Left ventricle myocardium inferior (tissue), 1 donor: ENCODE measurements at regions not wholly inside any gene's neighbourhood (a gene's known extent, or its start where the extent isn't known, plus 50 kb on each side); places are given as distances from the start of the nearest gene placed in this dataset.

Experiments used
- DNase-seq: peaks from one replicate; pipeline ENCODE4 v3.0.0-alpha.2; 2020
- H3K27ac ChIP-seq: fragments of 200-600 bp; replicated peaks from 2 replicates; pipeline ENCODE4 v1.8.0; 2021
- H3K27me3 ChIP-seq: fragments of 200-600 bp; 2 replicates; pipeline ENCODE4 v1.8.0; 2021; ENCODE audit warnings: low read depth
- H3K36me3 ChIP-seq: fragments of 200-600 bp; 2 replicates; pipeline ENCODE4 v1.8.0; 2021
- H3K4me1 ChIP-seq: fragments of 200-600 bp; 2 replicates; pipeline ENCODE4 v1.8.0; 2021
- H3K4me3 ChIP-seq: fragments of 200-600 bp; 2 replicates; pipeline ENCODE4 v1.8.0; 2021; ENCODE audit warnings: mild to moderate bottlenecking, moderate library complexity
- H3K9me3 ChIP-seq: fragments of 200-600 bp; replicated peaks from 2 replicates; pipeline ENCODE4 v1.8.0; 2021
- intact Hi-C: fragments of 100-400 bp; cut with micrococcal nuclease; formaldehyde crosslinking; loops from one replicate; pipeline ENCODE4 v1.11.0; 2022
- TF ChIP-seq, protein P1 (sequence below): fragments of 200-600 bp; IDR thresholded peaks from 2 replicates; pipeline ENCODE4 v1.8.0; 2021; ENCODE audit warnings: antibody characterized with exemption, mild to moderate bottlenecking, borderline replicate concordance
- donor health status: DM: no; HTN: yes; CAD: no; lungs with severe emphysema.

DNA sequence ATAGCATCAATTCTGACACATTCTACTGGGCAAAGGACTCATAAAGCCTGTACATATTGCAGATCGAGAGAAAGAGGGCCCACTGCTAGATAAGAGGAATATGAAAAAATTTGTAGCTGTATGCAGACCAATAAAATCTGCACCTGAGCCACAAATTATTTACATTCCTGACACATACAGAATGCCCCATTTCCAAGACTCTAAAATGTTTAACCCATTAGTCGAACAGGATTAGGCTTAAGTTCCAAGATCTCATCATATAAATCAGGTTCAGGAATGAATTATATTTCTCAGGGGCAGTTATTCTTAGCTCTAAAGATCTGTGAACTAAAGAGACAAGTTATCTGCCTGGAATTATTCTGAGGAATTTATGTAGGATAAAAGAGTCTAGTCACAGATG is 1615.8 kb downstream of the ARAP2 start:
- no peak for DNase-seq
- Histone ChIP-seq H3K27ac (no peak overlapping the region), H3K36me3 (no peaks in the 10 kb centered on the region), H3K9me3 (peaks cover 25% of the 10 kb centered on the region), H3K27me3 (no peaks in the 10 kb centered on the region), H3K4me1 (no peaks in the 10 kb centered on the region), H3K4me3 (no peak overlapping the region)
- TF ChIP-seq, protein P1, sequence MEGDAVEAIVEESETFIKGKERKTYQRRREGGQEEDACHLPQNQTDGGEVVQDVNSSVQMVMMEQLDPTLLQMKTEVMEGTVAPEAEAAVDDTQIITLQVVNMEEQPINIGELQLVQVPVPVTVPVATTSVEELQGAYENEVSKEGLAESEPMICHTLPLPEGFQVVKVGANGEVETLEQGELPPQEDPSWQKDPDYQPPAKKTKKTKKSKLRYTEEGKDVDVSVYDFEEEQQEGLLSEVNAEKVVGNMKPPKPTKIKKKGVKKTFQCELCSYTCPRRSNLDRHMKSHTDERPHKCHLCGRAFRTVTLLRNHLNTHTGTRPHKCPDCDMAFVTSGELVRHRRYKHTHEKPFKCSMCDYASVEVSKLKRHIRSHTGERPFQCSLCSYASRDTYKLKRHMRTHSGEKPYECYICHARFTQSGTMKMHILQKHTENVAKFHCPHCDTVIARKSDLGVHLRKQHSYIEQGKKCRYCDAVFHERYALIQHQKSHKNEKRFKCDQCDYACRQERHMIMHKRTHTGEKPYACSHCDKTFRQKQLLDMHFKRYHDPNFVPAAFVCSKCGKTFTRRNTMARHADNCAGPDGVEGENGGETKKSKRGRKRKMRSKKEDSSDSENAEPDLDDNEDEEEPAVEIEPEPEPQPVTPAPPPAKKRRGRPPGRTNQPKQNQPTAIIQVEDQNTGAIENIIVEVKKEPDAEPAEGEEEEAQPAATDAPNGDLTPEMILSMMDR, result no peak
- intact Hi-C loops, result no loop called here

DNA sequence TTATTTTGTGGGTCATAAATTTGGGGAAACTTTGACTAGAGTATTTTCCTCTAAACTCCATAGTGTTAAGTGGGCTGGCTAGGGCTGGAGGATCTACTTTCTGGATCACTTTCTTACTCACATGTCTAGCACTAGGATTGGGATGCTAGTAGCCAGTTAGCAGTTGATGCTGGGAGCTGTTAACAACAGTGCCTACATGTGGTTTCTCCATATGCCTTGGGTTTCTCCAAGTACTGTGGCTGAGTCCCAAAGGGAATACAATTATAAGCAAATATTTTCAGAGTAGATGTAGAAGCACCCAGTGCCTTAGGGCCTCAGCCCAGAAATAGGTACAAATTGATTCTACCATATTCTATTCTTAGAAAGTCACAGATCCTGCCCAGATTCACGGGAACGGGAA is 1614.9 kb downstream of the ARAP2 start:
- Histone ChIP-seq H3K27ac (no peak overlapping the region), H3K36me3 (no peaks in the 10 kb centered on the region), H3K4me1 (no peaks in the 10 kb centered on the region), H3K9me3 (peaks cover 17% of the 10 kb centered on the region), H3K4me3 (no peak overlapping the region), H3K27me3 (no peaks in the 10 kb centered on the region)
- TF ChIP-seq, protein P1, result no peak
- intact Hi-C loops, result no loop called here
- DNase-seq, result no peak

DNA sequence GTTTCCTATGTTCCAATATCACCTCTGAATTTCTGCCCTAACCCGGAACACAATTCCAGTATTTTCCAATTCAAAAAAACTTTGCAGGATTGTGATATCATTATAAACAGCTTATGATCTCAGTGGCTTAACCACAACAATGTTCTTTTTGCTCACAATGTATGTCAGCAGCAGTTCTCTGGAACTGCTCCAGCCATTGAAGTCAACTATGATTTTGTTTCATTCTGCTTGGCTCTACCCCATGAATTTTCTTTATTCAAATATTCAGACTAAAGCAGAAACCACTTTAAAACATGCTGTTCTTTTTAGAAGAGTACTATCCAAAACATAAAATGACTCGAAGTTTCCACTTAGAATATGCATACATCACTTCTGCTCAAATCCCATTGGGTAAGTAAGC is 1611.1 kb downstream of the ARAP2 start:
- H3K27ac ChIP-seq, result no peak overlapping the region
- DNase-seq, result no peak

DNA sequence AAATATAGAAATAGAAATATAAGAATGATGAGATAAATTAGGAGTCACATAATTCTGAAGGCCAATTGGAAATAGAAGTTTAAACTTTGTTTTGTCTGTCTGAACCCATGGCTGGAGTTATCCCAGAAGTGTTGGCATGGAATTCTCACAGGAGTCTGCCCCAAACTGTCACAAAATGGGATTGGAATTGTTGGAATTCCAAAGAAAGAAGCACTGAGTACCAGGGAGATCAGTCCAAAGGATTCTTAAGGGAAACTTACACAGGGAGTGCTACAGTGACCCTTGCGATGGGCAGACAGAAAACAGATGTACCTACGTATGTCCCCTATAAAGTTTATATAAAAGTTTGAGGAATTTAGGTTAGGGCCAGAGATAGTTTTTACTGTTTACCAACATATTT is 1607.7 kb downstream of the ARAP2 start:
- Histone ChIP-seq H3K36me3 (no peaks in the 10 kb centered on the region), H3K4me1 (no peaks in the 10 kb centered on the region), H3K27me3 (no peaks in the 10 kb centered on the region), H3K4me3 (no peak overlapping the region), H3K27ac (no peak overlapping the region), H3K9me3 (peaks cover 39% of the 10 kb centered on the region)
- no peak for DNase-seq
- TF ChIP-seq, protein P1, result no peak
- intact Hi-C loops, result no loop called here

More for the DNA sequence above, 1611.1 kb downstream of the ARAP2 start:
- Histone ChIP-seq H3K4me3 (no peak overlapping the region), H3K36me3 (no peaks in the 10 kb centered on the region), H3K27me3 (no peaks in the 10 kb centered on the region), H3K9me3 (peaks cover 17% of the 10 kb centered on the region), H3K4me1 (no peaks in the 10 kb centered on the region)
- TF ChIP-seq, protein P1, result no peak
- intact Hi-C loops, result no loop called here

DNA sequence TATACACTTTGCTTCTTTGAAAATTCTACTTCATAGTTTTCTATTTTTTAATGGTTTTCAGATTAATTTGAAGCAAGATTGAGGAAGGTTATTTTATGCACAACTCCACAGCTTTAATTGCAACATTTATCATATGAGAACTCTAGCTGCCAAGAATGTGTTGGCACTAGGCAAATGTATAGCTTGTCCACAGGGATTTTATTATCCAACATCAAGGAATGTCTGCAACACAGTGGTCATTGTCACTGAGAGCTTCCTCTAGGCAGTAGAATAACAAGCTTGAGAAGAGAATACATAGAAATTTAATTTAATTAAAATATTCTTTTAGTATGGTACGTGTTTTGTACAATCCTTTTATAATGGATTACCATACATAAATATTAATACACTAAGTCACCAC is 1600.8 kb downstream of the ARAP2 start:
- no peak overlapping the region for H3K4me3 ChIP-seq
- TF ChIP-seq, protein P1, result no peak
- intact Hi-C loops, result no loop called here
- H3K27ac ChIP-seq, result no peak overlapping the region
- H3K9me3 ChIP-seq, result peaks cover 40% of the 10 kb centered on the region
- H3K36me3 ChIP-seq, result no peaks in the 10 kb centered on the region
- DNase-seq, result no peak
- no peaks in the 10 kb centered on the region for H3K27me3 ChIP-seq
- no peaks in the 10 kb centered on the region for H3K4me1 ChIP-seq
